AG04449 (cell line): ENCODE measurements at regions not wholly inside any gene's neighbourhood (a gene's known extent, or its start where the extent isn't known, plus 50 kb on each side); places are given as distances from the start of the nearest gene placed in this dataset.

Experiments used
- CTCF ChIA-PET: fragments of 350-600 bp; formaldehyde crosslinking; extraction: SDS; loops from one replicate; lab custom pipeline; 2021; ENCODE audit warnings: antibody characterized with exemption; lab: Yijun Ruan, JAX
- POLR2A ChIA-PET: fragments of 400-600, 350-600 bp; formaldehyde crosslinking; extraction: SDS; loops from one replicate; lab custom pipeline; 2020; ENCODE audit warnings: antibody characterized with exemption, inconsistent platforms; lab: Yijun Ruan, JAX
- DNase-seq: peaks from one replicate; pipeline ENCODE4 v3.0.0-alpha.2; 2010; ENCODE audit warnings: low read depth, low spot score
- H3K4me3 ChIP-seq: 2 replicates; pipeline ENCODE4 v1.5.1; 2011; ENCODE audit warnings: low read depth, mild to moderate bottlenecking, control low read depth, low read length
- TF ChIP-seq, protein P1 (sequence below): IDR thresholded peaks from one replicate; pipeline ENCODE4 v1.5.1; 2011; ENCODE audit warnings: mild to moderate bottlenecking, moderate library complexity, low read length, control low read depth, inconsistent platforms; ENCODE audit not compliant: insufficient read depth; ENCODE audit errors: missing control alignments

- CTCF ChIA-PET: no interaction called here
- TF ChIP-seq, protein P1, sequence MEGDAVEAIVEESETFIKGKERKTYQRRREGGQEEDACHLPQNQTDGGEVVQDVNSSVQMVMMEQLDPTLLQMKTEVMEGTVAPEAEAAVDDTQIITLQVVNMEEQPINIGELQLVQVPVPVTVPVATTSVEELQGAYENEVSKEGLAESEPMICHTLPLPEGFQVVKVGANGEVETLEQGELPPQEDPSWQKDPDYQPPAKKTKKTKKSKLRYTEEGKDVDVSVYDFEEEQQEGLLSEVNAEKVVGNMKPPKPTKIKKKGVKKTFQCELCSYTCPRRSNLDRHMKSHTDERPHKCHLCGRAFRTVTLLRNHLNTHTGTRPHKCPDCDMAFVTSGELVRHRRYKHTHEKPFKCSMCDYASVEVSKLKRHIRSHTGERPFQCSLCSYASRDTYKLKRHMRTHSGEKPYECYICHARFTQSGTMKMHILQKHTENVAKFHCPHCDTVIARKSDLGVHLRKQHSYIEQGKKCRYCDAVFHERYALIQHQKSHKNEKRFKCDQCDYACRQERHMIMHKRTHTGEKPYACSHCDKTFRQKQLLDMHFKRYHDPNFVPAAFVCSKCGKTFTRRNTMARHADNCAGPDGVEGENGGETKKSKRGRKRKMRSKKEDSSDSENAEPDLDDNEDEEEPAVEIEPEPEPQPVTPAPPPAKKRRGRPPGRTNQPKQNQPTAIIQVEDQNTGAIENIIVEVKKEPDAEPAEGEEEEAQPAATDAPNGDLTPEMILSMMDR: no peak
- POLR2A ChIA-PET: no interaction called here
- DNase-seq: no peak
- H3K4me3 ChIP-seq: no peak overlapping the region
Observed at GRCh38 chr2:58649756-58650155, 408.6 kb upstream of the FANCL start.

GRCh38 chr2:58645017-58645416, 403.9 kb upstream of the FANCL start:
- TF ChIP-seq, protein P1: no peak
- ChIA-PET CTCF (no interaction called here), POLR2A (no interaction called here)
- DNase-seq: no peak
- no peak overlapping the region for H3K4me3 ChIP-seq

DNA sequence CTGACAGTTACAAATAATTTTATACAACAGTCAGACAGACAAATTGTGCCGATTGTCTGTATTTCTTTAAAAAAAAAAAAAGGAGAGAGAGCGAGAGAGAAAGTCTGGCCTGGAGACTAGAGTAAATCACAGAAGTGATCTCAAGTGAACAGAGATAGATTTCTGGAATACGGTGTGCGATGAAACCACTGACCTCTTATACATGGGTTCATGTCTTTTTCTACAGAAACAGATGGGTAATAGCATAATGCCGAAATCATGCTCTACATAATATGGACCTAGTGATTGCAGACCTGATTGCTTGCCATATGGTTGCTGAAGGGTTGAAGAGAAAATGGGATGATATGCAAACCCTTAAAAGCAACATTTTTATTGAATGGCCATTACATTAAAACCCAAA, 403.3 kb upstream of the FANCL start:
- POLR2A ChIA-PET: no interaction called here
- H3K4me3 ChIP-seq: no peak overlapping the region
- CTCF ChIA-PET: no interaction called here

DNA sequence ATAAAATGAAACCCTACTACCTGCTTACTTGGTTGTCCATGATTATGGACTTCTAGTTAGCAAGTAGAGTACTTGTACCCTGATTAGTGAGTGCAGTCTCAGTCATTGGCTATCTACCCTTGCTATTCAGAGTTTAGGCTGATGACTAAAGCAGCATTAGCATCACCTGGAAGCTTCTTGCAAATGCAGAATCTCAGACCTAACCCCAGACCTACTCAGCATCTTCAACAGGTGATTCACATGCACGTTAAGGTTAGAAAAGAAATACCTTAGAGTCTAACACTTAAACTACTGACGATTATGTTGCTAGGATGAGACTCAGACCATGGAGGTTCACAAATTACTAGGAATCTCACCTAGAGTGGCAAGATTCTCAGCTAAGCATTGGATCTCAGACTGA, 399.9 kb upstream of the FANCL start:
- POLR2A ChIA-PET: no interaction called here
- TF ChIP-seq, protein P1: no peak
- CTCF ChIA-PET: no interaction called here
- no peak overlapping the region for H3K4me3 ChIP-seq
- no peak for DNase-seq

More for the DNA sequence above, 403.3 kb upstream of the FANCL start:
- TF ChIP-seq, protein P1: no peak
- DNase-seq: no peak

DNA sequence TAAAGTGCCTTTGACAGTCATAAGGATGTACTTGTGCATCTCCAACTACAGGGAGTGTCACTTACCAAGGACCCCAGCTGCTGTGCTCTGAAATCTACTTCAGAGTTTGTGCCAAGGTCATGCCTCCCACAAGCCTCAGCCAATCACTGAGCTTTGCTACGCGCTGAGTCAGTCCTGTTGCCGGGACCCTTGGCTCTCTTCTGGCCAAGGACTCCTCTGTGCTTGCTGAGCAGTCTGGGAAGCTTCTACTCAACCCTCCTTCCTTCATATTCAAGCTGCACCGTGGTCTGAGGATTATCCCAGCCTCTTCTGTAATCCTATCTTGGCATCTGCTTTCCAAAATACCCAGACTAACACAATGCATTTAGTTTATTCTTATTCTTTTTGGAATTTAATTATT, 398.9 kb upstream of the FANCL start:
- POLR2A ChIA-PET: no interaction called here
- CTCF ChIA-PET: no interaction called here
- DNase-seq: no peak
- H3K4me3 ChIP-seq: no peak overlapping the region
- TF ChIP-seq, protein P1: no peak

DNA sequence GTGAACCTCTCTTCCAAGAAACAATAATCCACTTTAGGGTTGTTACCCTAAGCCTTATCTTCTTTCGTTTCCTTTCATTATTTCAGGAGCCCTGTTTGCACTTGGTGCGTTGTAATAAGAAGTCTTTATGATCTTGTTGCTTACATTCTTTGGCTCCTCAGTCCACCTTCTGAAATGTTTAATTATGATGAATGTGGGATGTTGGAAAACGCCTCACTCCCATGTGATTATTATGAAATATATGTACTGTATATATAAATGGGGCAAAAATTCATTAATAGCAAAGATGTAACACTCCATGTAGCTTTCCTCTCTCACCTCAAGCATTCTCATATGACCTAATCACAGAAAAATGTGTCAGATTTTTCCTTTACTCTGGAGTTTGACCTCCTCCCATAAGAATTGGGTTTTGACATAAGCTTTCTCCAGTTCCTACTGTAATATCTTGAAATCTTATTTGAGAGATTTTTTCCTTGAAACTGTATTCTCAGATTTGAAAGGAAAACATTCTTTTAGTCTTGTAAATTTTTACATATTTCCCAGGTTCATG, 397.2 kb upstream of the FANCL start:
- ChIA-PET CTCF (no interaction called here), POLR2A (no interaction called here)
- TF ChIP-seq, protein P1: no peak
- no peak overlapping the region for H3K4me3 ChIP-seq
- DNase-seq: no peak
